ENCODE measurements at regions not wholly inside any gene's neighbourhood (a gene's known extent, or its start where the extent isn't known, plus 50 kb on each side); places are given as distances from the start of the nearest gene placed in this dataset.

DNA sequence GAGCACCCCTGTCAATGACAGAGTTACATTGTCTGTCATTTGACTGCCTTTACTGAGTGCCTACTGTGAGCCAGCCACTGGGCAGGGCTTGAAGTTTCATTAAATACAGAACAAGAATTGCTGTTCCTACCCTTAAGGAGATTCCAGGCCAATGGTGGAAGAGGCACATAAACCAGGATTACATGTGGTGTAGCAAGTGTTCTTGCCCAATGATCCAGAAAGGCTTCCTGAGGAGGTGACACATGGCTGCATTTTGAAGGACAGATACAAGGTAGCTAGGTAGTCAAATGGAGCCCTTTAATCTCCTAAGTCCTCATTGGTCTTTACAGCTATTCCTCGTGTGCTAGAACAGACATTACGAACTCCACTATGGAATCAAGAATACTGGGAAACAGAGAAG is 312.7 kb downstream of the ETAA1 start:
- peak; percentile 36 for DNase-seq (ENCODE audit: low spot score)

DNA sequence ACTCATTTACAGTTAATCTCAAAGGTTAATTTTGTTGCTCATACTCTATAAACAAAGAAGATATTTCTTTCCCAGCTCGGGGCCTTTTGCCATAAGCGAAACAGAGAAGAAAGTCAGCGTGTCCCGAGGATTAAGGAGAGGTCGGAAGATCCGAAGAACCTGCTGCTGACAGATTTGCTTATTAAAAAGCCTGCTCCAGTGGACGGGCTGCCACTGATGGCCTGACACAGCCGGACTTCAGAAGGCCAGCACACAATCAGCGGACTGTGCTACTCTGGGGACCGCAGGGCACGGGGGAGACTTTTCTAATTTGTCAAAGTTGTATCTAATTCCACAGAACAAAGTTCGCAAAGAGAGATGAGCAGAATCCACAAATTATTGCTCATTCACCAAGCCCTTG is 315.4 kb downstream of the ETAA1 start:
- DNase-seq (ENCODE audit: low spot score), result no peak

DNA sequence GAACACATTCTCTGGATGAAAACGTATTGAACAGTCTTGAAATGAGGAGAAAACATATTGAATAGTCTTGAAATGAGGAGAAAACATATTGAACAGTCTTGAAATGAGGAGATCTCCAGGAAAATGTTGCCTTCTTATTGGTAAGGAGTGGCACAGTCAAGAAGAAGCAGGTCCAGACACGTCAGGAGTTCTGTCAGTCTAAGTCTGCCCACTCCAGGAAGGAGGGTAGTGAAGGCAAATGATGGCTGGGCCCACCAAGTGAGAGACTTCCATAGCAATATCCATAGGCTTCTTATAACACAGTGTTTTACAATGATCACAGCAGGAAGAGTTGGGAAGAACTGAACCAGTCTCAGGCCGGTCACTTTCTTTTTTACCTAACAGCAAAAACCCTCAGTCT is 316.2 kb downstream of the ETAA1 start:
- DNase-seq (ENCODE audit: low spot score), result no peak

DNA sequence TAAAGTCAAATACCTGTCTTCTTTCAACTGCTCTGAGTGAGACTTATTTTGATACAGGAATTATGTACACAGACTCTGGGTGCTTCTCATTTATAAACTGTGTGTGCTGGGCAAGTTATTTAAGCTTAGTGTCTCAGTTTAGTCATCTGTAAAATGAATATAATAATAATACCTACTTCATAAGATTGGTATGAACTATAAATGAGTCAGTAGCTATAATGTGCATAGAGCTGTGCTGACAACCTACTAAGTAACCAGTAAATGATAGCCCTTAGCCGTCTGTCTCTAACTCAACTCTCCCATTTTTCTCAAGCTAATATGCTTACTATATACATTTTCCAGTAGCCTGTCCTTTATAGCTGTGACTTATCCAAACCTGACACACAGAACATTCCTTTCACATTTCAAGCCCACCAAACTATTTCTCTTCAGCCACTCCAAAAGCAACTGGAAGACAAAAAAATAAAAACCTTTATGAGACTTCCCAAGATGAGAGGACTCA is 319.8 kb downstream of the ETAA1 start:
- no peak for DNase-seq (ENCODE audit: low spot score)

DNA sequence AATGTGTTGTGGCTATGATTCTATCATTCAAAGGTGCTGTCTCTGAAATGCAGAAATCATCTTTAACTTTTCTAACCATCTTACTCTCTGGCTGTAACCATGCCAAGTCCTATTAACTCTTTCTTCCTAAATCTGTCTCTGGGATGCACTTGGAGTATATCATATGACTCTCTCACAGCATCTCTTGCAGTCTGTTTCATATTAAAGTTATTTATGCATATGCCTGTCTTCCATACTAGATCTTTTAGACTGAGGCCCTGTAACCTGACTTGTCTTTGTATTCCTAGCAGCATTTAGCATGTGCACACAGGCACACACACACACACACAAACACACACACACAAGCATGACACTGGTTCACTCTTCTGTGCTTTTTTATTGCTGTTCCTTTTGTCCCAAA is 320.6 kb downstream of the ETAA1 start:
- DNase-seq (ENCODE audit: low spot score), result no peak

DNA sequence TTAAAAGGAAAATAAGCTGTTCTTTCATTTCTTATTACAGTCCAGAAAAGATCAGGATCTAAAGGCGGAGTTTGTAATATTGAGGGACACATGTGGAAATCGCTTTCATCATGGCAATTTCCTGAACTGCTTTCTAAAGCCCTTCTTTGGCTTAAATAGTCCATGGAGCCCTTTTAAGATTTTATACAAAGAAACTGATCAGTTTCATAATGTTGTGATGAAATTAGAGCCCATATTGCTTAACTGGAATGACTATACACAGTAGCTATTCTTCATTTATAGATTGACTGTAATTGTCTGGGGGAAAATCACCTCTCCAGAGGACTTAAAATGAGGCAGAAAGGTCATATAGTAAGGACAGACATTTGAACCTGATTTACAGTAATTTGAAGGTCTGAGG is 322.2 kb downstream of the ETAA1 start:
- DNase-seq (ENCODE audit: low spot score), result no peak

DNA sequence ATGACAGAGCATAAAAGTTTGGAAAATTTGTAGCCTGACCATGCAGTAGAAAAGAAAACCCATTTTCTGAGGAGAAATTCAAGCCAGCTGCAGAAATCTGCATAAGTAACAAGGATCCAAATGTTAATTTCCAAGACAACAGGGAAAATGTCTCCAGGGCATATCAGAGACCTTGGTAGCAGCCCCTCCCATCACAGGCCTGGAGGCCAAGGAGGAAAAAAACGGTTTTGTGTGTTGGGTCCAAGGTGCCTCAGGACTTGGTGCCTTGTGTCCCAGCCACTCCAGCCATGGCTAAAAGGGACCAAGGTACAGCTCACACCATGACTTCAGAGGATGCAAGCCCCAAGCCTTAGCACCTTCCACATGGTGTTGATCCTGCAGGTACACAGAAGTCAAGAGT is 324.4 kb downstream of the ETAA1 start:
- DNase-seq (ENCODE audit: low spot score), result no peak

DNA sequence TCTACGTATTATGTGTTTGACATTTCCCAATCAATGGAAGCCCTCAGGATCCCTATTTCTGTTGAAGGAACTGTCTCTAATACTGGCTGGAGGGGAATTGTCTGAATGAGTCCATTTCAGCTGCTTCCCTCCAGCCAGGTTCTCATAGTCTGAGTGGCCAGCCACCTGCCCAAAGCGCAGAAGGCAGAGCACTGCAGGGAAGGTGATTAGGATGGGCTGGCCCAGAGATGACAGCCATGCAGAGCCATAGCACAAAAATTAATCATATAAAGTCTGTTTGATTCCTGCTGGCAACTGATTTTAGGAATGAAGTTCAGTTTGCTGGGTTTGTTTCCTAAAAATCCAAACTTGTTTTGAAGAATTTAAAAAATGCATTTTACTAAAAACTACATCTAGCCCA is 327.1 kb downstream of the ETAA1 start:
- no peak for DNase-seq (ENCODE audit: low spot score)

DNA sequence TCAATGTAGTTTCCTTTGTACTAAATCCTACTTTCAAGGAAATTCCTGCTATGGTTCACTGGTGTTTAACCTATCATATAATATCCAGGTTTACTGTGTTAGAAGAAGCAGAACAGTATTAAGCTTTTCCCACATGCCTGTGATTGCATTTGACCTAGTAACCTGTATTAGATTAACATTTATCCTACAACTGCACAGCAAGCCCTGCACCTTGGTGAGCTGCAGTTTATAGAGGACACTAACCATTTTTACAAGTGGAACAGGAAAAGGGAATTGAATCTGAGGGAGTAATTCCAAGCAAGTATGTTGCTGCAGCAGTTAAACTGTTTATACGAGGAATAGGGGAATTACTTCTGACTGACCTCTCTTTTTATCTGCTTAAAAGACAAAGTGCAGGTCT is 328.6 kb downstream of the ETAA1 start:
- DNase-seq (ENCODE audit: low spot score), result no peak

DNA sequence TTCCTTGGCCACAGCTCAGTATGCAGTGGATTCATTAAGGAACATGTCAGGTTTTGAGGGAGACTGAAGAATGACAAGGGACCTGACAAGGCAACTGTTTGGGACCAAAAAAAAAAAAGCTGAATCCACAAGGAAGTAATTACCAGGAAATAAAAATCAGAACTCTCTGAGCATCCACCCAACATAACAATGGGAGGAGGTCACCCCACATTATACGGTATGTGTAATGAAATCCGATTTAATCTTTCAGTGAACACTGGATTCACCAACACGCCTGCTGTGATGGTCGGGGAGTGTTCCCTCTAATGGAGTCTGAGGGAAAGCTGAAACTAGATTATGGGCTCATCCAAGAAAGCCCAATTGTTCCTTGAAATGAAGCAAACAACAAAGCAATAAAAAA is 329.3 kb downstream of the ETAA1 start:
- no peak for DNase-seq (ENCODE audit: low spot score)

DNA sequence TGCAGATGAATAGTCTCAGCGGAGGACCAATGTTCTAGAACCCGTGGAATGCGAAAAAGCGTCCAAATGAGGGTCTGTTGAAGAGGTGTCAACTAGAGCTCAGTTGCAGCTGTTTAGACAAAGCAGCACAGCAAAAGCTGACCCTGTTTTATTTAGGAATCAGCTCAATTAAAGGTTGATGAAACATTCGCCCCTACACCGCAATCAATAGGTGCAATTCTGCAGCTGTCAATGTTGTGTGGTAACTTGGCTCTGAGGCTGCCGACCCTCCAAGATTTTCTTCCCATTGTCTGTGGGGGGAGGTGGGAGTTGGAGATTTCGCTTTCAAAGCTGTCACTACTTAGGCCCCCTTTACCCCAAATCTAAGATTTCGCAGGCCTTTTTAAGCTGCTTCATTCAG is 330.0 kb downstream of the ETAA1 start:
- no peak for DNase-seq (ENCODE audit: low spot score)

DNA sequence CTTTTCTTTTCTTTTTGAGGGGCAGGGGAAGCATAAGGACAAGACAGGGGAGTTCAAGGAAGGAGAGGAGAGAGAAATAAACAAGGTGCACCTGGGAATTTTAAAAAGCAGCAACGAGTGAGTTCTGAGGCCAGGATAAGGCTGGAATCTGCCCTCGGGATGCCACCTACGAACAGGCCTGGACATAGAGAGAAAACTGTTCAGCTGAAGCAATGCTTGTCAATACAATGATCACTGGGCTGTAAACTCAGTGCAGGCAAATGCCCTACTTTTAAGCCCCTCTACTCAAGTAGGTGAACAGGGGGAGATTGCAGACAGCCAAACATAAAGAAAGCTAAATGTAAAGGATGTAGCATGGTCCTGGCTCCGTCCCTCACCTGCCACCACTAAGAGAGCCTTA is 330.5 kb downstream of the ETAA1 start:
- DNase-seq (ENCODE audit: low spot score), result no peak

DNA sequence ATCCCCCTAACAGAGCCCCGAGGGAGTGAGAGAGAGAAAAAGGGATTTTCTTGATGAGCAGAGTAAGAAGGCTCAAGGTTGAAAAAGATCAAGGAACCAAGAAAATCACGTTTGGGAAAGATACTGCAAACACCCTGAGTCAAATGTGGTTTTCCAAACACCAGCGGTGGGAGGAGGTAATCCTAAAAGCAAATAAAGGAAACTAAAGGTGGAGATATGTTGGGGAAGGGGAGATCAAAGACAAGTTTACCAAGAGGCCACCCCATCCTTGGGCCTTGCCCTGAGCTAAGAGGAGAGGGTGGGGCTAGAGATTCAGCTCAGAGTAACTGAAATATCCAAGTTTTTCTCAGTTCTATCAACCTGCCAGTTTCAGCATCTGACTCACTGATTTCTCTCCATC is 332.3 kb downstream of the ETAA1 start:
- no peak for DNase-seq (ENCODE audit: low spot score)

DNA sequence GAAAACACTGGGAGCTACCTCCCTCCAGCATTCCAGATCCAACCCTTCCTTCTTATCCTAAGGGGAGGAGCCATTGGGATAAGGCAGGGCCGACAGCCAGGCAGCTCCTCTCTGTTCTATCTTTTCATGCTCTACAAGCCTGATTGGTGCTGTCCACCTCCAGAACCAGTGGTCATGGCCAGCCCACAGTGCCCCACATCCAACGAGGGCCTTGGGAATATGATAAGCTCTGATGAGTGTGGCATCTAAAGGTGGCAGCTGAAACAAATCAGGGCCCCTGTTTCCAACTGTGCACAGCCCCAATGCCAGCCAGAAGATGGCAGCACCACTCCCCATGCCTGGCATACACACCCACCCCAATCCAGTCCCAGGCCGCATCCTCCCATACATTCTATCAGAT is 329.3 kb downstream of the C1D start:
- DNase-seq (ENCODE audit: low spot score), result peak; percentile 74

DNA sequence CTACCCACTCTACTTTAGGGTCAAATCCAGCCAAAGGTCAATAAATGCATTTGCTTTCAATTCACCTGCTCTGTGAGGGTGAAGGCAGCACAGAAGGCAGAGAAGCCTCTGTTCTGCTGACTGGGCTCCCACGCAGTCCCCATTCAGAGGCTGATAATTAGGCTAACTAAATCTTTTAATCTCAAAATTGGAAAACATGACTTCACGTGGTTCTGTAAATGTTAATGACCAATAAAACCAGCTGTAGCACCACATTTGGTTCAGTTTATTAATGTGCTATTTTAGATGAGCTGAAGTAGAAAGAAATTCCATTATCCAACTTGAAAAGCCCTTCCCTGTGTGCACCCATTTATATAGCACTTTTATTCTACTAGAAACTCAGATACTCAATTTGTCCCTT is 310.6 kb downstream of the C1D start:
- DNase-seq (ENCODE audit: low spot score), result no peak

DNA sequence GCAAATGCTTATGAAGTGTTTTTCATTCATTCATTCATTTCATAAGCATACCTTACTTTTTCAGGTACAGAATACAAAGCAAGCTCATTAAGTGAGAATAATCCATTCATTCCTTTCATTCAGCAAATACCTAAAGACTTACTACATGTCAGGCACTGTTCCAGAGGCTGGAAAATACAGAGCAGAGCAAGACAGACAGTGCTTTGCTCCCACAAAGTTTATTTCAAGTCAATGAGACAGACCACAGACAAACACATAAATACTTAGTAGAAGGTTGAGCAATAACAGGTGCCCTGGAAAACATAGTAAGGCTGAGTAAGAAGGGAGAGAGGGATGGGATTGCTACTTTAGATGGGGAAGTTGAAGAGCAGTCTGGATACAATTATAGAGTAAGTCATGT is 309.8 kb downstream of the C1D start:
- no peak for DNase-seq (ENCODE audit: low spot score)

DNA sequence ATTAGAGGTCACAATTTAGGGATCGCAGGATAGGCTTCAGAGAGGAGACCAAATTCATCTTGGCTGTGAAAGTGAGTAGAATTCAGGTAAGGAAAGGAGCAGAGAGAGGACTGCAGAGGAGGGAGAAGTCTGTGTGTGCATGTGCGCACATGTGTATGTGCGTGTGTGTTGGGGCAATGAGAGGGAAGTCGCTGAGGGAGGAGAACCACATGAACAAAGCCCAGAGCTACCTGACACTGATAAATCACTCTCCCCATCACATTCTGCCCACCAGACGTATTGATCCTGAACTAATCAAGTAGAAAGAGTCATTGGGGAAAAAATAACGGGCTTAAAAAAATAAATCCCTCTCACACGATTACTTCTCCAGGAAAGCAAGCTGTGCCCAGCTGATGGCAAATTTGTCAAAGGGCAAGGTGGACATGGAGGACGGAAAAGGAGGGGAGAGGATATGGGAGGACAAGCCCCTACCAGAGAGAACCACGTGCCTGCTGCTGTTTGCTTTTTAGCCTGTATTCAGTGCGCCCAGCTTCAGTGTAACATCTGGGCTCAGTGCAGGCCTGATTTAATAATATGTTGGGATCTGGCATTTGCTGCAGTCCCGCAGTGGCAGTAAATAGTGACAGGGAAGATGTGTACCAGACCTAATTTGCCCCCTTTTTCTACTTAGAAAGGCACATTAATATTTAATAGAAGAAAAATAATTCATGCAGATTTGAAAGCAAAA is 307.5 kb downstream of the C1D start:
- DNase-seq (ENCODE audit: low spot score), result no peak

DNA sequence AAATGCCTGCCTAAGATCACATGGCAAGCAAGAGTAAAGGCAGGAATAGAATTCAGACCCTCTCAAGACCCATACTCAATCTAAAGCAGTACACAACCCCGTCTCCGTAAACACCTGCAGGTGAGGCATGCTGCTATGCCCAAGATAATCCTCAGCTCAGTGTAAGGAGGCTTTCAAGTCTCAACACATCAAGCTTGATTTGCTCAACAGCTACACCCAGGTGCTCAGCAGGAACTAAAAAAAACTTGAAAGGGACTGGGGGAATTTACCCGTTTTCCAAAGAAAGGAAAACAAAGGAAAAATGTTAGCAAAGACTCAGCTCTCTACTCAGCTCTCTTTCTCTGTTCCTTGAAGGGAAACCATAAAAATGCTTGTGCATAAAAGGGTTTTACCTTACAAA is 301.8 kb downstream of the C1D start:
- peak; percentile 15 for DNase-seq (ENCODE audit: low spot score)

DNA sequence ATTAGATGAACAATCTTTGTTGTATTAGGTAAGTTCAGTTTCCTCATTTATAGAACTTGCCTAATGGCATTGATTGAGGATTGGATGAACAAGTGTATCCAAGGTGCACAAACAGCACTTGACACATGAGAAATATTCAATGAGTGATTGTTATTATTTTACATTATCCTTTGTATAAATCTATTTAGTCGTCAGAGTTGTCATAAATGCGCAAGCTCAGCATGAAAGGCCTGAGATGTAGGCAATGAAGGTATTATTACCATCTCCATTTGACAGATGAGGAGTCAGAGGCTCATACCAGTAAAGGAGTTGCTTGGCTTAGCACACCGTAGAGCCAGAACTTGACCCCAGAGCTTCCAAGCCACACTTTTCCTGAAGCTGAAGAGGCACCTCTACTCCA is 291.4 kb downstream of the C1D start:
- no peak for DNase-seq (ENCODE audit: low spot score)

DNA sequence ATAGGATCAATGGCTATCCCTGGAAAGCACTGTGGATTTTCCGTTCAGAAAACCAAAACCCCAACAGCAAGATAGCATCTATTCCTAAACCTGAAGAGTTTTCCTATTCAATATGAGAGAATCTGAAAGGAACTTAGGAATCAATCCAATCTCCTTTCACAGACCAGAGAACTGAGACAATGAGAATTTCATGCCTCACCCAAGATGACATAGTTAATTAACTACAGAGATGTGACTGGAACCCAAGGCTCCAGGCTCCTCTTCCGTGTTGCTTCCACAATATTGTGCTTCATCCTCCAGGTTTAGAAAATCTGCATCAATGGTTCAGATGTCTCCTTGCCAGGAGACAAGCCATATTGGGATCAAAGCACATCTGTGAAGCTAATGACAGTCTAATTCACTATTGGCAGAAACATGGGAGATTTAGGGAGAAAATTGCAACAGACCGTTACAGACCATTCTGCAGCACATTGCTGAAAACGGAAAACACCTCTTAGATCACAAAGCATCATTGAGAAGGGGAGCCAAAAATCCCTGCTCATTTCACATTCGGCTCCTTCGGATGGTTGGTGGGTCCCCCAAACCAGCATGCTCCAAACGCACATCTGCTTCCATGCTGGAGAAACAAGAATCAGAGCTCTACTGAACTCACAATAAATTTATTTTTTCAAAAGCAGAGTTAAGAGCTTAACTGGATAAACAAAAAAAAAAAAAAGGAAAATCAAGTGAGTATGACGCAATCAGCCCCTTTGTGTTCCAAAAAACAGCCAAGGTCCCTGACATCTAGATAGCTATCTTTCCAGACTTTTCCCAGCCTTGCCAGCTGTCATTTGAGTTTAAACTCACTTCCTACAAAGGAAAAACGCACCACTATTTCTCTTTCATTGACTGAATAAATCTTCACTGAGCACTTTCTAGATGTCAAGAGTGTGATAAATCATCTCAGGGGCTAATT is 290.3 kb downstream of the C1D start:
- no peak for DNase-seq (ENCODE audit: low spot score)

DNA sequence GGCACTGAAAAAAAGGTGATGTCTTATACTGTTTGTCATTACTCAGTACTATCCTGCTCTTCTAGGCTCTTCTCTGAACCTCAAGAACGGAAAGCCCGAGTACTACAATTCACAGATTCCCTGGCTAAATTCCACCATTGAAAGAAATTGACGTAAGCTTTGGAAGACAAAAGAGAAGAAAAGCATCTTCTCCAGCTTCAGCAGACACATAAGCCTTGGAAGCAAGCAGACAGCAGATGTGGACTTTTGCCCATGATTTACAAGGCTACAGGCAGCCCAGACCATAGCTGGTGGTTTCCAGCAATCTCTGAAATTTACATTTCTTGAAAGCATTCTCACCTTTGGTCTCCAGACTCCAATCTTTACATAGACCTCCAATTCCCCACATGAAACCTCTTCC is 289.0 kb downstream of the C1D start:
- DNase-seq (ENCODE audit: low spot score), result no peak

DNA sequence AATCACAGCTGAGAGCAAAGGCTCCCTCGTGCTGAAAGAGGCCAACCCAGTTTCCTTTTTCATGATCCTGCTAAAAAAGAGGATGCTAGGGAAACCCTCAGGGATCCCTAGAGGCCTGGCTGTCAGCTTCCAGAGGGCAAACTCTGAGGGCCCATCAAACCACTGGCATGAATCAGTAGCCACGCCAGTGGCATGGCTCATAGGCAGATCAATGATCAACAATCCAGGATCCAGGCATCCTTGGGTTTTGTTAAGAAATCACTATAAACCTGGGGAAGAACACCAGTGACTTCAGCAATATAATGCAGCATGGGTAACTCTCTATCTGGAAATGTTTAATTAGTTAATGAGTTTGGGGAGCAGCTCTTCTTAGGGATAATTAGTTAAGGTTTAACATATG is 286.5 kb downstream of the C1D start:
- DNase-seq (ENCODE audit: low spot score), result no peak

DNA sequence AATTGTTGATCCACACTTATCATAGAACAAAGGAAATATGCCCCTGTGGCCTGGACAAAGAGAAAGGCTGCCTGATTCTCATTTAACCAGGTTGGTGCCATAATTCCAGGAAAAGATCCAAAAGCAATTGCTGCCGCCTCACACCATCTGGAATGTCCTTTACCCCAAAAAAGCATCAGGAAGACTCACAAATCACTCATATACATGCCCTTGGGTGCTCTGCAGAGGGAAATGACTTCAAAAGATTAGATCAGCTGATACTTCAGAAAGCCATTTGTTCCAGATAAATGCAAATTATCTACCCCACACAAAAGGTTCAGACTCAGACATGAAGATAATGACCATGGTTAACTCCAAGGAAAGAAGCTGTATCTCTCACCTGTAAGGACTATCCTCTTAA is 285.8 kb downstream of the C1D start:
- DNase-seq (ENCODE audit: low spot score), result no peak

Measured in iPS-NIHi11 (cell line).